Nucleus accumbens (tissue), 56 donors: ENCODE measurements at regions not wholly inside any gene's neighbourhood (a gene's known extent, or its start where the extent isn't known, plus 50 kb on each side); places are given as distances from the start of the nearest gene placed in this dataset.

Experiments
- DNase-seq, 56 donors: peaks; one replicate each; lab custom pipeline; 2025; lab: John Stamatoyannopoulos, UW

DNA sequence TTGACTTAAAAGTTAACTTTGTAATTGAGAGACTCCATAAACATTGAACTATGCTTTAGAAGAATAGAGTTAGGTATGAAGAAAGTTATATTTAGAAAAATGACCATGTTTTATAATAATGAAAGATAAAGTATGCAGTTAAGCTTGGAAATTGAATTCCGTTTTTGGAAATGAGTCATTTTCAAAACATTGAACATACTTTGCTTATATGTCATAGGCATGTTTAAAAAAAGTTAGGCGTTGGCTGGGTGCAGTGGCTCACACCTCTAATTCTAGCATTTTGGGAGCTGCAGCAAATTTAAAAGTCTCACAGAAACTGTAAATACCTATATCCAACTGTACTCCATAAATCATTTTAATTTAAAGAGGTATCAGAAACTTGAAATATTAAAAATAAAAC lies 607.4 kb downstream of the CBLN2 start:
- no peak for DNase-seq

DNA sequence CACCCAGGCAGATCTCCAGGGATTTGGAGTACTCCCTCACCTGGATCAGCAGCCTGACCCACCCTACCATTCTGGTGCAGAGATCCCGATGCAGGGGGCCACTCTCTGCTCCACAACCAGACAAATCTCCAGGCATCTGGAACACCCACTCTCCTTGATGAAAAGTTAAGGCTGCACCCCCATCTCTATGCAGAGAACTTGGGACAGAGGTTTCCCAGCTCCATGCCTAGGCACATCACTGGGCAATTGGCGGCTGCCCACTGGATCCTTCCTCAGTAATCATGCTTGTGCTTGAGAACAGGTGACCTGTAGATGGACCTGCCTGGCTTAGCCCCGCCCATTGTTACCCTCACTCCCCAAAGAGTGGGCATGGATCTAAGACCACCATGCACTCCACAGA lies 624.9 kb downstream of the CBLN2 start:
- DNase-seq, result no peak

DNA sequence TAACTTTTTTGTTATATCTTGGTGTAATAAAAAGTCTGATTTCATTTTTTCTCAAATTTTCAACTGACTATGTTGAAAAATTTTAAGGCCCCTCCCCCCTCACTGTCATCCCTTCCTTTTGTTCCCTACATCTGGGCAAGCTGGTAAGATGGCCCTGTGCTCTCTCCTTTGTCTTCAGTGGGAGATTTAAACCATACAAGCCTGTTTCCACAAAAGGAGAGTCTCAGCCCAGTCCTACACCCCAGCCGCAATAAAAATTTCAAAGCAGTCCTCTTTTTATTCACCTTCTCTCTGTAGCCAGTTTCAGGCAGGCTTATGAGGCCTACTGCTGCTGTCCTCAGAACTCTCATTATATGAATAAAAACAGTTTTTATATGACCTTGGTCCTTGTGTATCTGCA lies 630.5 kb downstream of the CBLN2 start:
- no peak for DNase-seq

DNA sequence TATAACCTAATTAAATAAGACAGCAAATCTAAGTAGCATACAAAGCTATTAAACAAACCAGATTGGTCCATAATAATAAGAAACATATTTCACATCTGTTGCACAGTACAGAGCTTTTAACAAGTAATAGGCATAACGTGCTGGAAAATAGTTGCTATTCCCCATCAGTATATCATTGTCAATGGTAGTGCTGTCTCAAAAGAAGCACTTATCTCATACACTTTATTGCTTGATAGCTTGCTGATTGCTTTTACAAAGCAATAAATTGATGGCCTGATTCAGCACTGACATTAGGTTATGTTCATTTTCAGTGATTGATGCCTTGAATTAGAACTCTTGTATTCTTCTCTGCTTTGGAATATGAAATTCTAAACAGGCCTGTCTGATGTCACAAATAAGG lies 641.7 kb downstream of the CBLN2 start:
- no peak for DNase-seq

DNA sequence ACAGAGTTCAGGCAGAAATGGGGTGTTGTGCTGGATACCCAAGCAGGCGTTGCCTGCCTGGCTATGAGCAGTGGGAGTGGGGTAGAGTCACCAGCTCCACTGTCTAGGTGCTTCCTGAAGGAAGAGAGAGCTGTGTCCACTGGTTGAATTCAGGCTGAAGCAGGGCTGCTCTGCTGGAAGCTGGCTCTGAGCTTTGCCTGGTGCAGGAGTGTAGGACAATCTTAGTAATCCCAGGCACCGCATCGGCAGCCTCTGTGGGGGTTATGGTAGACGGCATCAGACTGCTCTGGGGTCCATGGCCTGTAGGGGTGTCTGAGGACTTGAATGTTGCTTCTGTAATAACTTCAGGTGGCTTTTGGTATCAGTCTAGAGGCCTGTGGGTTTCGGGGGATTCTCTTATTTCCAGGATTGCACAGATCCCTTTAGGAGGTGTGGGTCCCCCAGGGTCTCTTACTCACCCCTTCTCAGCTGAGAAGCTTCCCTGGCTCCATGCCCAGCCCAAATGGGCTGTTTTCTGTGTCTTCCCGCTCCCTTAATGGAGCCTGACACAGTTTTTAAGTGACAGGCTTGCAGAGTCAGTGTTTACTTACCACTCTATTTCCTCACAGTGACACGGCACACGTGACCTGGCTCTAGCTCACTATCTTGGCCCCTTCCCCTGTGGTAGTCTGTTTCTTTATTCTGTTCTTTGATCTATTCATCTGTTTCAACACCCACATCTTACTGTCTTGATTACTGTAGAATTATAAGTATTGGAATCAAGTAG lies 644.3 kb downstream of the CBLN2 start:
- DNase-seq, result no peak

DNA sequence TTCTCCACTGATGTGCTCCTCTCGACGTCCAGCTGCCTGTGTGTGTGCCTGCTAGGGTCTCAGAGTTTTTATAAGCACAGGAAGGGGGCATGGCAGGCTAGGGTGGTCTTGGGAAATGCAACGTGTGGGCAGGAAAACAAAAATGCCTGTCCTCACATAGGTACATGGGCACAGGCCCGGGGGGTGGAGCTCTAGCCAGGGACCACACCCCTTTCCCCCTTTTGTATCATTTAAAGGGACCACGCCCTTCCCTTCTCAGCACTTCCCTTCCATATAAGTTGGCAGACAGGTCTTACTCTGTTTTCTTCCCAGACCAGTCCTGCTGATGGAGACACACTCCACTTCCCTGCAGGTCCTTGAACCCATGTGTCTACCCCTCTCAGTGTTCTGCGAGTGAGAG lies 645.0 kb downstream of the CBLN2 start:
- DNase-seq, result no peak

DNA sequence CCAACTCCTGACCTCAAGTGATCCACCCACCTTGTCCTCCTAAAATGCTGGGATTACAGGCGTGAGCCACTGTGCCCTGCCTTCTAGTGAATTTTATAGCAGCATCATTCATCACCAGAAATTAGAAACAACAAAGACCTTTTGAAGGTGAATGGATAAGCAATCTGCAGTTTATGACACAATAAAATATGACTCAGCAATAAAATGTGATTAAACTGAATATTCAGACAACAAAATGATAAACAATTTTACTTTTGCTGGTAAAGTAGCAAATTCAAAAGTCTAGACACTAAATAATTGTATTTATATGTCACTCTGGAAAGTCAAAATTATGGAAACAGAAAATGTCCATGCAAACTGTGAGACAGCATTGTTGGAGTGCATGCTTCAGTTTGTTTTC lies 656.6 kb downstream of the CBLN2 start:
- no peak for DNase-seq

DNA sequence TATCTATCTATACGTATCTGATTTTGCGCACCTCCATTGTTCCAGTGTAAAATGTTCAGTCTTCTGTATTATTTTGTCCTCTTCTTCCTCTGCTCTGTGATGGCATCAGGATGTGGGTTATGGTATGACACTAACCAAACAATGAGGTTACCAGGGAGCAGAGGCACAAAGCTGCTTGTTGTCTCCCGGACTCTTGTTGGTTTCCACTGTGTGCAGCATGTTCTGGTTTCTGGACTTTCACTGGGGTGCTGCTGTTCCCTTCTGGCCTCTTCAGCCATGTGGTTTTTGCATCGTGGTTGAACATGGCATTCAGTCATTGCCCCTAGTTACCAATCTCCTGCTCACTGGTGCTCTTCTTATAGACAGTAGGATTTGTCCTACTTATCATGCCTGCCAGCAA lies 665.9 kb downstream of the CBLN2 start:
- no peak for DNase-seq

DNA sequence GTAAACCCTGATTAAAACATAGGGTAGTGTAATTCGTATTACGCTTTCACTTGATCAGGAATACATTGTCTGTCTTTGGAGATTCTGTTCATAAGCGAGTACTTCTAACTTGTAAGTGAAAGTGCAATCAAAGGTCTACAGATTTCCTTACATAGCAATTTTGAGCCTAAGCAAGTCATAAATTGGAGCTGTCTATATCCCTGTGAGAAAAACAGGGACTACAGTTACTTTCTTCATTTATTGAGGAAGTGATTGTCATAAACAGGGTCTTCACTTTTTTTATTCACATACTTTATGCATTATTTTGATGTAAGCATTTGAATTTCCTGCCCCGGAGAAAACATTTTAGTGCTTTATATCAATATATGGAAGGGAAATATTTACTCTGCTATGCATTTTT lies 670.4 kb downstream of the CBLN2 start:
- no peak for DNase-seq

DNA sequence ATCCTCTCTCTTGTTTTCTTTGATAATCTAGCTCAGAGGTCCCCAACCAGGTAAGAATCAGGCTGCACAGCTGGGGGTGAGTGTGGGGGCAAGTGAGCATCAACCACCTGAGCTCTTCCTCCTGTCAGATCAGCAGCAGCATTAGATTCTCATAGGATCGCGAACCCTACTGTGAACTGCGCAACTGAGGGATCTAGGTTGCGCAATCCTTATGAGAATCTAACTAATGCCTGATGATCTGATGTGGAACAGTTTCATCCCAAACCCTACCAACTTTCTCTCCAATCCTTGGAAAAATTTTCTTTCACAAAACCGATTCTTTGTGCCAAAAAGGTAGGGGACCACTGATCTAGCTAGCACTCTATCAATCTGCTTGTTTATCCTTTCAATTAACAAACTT lies 678.3 kb downstream of the CBLN2 start:
- DNase-seq, result no peak

DNA sequence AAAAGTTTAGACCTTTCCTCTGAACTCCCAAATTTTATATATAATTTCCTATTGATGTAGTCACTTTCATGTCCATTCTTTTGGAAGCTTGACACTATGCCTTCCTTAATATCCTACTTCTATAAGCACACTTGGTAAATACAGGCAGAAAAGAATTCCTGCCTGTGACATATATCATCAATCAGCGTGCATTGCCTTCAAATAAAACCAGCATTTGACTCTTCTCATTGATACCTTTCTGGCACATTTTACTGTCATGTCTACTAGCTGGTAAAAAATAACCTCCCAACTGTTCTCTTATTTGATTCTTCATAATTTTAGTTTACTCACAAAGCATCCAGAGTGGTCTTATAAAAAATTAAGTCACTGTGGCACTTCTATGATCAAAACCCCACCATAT lies 693.5 kb downstream of the CBLN2 start:
- no peak for DNase-seq

DNA sequence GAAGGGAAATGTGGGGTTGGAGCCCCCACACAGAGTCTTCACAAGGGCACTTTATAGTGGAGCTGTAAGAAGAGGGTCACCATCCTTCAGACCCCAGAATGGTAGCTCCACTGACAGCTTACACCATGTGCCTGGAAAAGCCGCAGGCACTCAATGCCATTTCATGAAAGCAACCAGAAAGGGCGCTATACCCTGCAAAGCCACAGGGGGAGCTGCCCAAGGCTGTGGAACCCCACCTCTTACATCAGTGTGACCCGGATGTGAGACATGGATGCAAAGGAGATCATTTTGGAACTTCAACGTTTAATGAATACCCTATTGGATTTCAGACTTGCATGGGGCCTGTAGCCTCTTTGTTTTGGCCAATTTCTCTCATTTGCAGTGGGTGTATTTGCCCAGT lies 694.7 kb downstream of the CBLN2 start:
- no peak for DNase-seq

DNA sequence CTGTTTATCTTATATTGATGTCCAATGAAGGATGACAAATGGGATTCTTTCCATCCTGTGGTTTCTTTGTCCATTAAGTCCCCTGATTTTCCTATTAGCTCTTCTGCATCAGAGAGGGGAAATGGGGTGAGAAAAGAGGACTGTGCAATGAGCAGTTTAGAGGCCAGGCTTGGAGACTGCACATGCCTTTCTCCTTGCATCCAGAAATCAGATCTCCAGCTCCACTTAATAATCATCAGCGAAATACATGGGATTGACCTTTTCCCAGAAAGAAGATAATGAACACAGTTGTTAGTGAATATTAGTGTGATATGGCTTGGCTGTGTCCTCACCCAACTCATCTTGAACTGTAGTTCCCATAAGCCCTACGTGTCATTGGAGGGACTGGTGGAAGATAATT lies 697.4 kb downstream of the CBLN2 start:
- DNase-seq, result no peak

DNA sequence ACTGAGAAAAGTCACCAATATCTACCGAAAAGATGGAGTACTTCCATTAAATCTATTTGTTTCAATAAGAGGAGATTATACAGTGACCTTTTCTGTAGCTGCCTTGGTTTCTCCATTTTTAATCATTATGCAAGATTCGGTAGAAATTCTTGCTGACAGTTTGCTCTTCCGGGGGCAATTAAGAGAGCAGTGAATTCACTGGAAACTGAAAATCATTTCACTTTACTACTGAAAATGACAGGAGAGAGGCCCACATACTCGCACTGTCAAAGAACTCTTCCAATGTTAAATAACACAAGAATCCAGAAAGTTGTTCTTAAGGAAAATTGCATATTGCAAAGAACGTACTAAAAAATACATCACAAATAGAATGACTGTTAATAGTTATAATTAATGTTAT lies 699.3 kb downstream of the CBLN2 start:
- no peak for DNase-seq

DNA sequence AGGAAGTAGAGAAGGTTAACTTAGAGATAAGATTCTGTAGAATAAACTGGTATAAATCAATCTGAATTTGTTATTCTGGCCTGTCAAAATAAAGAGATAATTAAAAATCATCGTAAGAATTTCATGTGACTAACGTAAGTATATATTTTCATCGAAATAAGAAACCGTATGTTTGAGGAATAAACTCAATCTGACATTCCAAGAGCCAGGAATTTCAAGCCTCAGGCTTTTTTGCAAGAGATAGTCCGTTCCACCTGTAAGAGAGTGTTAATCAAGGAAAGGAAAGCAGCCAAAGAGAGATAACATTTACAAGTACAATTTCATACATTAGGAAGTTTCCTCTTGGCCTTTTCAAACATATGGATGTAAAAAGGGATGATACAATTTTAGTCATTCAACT lies 701.5 kb downstream of the CBLN2 start:
- DNase-seq, result no peak

DNA sequence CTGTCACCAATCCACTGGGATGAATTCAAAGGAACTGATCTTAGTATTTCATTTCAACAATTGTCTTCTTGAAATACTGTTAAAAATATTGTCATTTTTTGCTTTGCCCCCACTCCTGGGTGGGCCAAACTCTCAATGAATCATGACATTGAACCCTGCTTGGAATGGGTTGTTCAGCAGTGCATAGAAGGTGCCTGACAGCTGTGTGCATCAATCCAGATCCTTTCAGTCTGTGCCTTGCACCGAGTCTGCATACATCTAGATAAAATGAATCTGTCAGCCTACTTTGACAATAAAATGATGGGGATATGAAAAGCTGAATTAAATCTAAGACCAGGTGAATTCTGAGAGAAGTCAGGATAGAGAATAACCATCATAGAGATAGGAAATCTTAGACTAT lies 706.6 kb downstream of the CBLN2 start:
- no peak for DNase-seq

DNA sequence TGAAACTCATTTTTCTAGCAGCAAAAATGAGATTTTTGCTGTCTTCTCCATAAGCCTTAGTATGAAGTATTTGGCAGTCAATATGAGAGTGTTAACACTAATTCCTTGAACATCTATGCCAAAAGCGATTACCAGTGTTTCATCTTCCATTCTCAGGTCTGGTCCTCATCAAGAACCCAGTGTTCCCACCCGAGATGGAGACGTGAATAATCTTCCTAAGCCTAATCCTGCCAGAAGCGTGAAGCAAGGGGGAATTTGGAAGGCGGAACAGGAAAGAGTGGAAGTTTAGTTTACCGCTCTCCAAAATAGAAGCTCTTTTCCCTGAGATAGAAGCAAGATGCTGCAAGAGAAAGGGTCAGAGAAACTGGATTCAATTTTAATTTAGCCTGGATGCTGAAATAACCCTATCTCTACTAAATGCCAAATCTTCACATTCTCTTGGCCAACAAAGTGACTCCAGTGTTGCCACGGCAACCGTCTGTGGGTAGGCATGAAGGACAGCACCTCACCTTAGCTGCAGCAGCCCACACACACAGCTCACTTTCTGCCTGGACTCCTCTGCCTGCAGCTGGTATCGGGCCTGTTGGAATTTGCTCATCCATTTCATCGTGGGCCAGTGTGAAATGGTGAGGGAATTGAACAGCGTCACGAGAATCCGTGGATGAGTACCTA lies 711.1 kb downstream of the CBLN2 start:
- no peak for DNase-seq

DNA sequence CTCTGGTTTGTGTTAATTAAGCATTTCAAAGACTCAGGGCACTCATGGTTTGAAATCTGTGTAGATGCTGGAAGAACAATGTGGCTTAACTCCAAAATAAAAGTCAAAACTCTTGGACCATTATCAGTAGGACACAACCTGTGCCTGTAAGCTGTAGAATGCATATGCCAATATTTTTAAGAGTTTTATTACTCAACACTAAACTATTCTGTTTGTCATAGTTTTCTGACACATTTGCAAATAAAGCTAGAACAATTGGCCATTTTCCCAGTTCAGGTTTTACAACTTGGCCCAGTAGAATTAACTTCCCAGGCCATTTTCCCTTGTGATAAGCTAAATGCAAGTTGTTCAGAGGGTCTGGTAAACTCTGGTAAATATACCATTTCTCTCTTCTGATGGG lies 713.1 kb downstream of the CBLN2 start:
- DNase-seq, result no peak

DNA sequence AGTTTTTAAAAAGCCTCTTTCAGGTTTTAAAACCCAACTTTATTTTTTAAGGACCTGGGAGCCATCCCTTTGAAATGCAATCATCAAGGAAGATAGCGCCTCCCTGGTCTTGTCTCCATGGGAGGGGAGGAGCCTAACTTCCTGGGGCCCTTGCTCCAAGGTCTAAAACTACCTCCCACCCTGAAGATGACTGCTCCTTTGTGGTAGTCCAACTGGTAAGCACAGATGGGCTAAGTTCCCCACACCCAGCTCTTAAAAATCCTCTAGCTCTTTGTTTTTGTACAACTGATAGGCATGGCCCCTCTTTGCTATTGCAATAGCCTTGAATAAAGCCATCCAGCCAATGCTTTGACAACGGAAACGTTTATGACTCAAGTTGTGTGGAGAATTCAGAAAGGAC lies 716.8 kb downstream of the CBLN2 start:
- no peak for DNase-seq

DNA sequence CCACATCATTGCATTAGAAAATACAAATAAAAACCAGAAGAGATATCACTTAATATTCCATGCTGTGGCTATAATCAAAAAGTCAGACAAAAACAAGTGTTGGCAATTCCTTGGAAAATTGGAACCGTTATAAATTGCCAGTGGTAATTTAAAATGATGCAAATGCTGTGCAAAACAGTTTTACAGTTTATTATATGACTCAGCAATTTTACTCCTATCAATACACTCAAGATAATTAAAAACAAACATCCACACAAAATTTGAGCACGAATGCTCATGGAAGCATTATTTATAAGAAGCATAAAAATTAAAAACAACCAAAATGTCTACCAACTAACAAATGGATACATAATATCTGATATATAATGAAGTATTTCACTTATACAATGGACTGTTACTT lies 728.8 kb downstream of the CBLN2 start:
- DNase-seq, result no peak

DNA sequence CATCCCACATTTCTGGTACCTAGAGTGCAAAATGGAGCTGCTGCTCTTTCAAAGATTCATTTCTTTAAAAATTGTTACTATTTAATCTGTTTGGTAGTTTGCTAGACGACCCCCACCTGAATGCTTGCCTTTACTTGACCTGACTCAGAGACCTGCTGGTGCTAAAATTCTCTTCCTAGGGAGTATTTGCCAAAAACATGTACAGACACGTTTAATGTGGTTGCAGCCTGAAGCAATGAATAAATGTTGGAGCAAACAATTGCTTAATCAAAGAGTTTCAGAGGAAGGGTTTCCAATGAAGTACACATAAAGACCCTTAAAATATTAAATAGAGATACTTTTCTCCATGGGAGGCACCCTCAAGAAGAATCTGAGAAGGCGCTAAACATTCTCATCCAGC lies 734.4 kb downstream of the CBLN2 start:
- DNase-seq, result no peak

DNA sequence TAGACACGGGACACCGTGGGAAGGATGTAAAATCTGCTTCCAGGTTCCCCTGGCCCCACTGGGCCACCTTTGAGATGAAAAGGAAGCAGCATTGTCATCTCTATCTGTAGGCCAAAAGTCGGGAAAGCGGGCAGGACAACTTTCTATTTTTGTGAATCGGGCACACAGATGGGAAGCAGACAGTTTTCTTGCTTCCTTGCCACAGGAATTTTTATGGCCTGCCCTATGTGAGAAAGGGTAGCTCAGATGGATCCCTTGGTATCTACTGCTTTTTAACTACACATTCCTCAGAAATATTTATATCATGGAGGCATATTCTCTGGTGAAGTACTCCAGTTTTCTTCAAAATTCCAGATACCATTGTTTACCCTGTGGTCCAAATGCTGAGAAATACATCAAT lies 735.5 kb downstream of the CBLN2 start:
- DNase-seq, result no peak

DNA sequence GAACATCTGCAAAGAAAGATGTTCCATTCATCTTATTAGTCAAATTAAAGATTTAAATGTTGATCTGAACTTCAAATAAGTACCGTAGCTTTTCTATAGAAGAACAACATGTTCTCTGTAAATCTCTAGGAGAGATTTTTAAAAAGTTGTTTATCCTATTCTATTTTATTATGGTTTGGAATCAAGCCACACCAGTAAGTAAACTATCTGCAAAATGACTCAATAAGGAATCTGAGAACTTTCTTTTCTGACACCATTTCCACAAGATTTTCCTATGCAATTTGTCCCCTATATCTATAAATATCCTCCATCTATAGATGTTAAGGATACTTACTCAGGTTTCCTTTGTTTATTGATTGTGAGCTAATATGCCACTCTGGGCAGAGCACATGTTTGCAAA lies 736.6 kb downstream of the CBLN2 start:
- DNase-seq, result no peak
